ENCODE measurements at regions not wholly inside any gene's neighbourhood (a gene's known extent, or its start where the extent isn't known, plus 50 kb on each side); places are given as distances from the start of the nearest gene placed in this dataset.

- no peak for DNase-seq
- H3K27ac Mint-ChIP-seq = no peak overlapping the region
- no peaks in the 10 kb centered on the region for H3K36me3 Mint-ChIP-seq (ENCODE audit: low read depth)
- CTCF ChIA-PET = no interaction called here
- no peak overlapping the region for H3K4me3 Mint-ChIP-seq
- no peaks in the 10 kb centered on the region for H3K4me1 Mint-ChIP-seq
- peaks cover 5% of the 10 kb centered on the region for H3K9me3 Mint-ChIP-seq
- H3K27me3 Mint-ChIP-seq = no peaks in the 10 kb centered on the region
- POLR2A ChIA-PET = no interaction called here
These were observed 736.5 kb downstream of the VGLL3 start for GRCh38 chr3:86254480-86254879.

- ChIA-PET CTCF (no interaction called here), POLR2A (no interaction called here)
- no peak overlapping the region for H3K4me3 Mint-ChIP-seq
- no peak overlapping the region for H3K27ac Mint-ChIP-seq
- no peaks in the 10 kb centered on the region for H3K36me3 Mint-ChIP-seq (ENCODE audit: low read depth)
- no peaks in the 10 kb centered on the region for H3K4me1 Mint-ChIP-seq
- peaks cover 9% of the 10 kb centered on the region for H3K9me3 Mint-ChIP-seq
- no peaks in the 10 kb centered on the region for H3K27me3 Mint-ChIP-seq
- DNase-seq = no peak
These were observed 739.2 kb downstream of the VGLL3 start for GRCh38 chr3:86251781-86252180.

DNA sequence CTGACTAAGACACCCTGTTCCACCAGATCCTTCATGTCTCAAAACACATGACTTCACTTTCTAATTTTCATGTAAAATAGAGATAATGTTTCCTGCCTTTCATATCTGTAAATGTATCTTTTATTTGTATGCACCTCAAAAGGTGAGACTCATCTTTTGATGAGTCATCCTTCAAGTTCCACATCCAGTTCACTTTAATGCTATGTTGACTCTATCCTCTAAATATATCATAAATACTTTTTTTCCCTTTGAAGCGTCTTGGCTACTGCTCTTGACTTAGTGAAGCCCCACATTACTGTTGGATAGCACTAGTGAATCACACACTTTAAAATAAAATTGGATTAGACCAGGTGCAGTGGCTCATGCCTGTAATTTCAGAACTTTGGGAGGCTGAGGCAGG is 741.1 kb downstream of the VGLL3 start:
- no peaks in the 10 kb centered on the region for H3K27me3 Mint-ChIP-seq
- H3K4me3 Mint-ChIP-seq = no peak overlapping the region
- no peaks in the 10 kb centered on the region for H3K4me1 Mint-ChIP-seq
- ChIA-PET POLR2A (no interaction called here), CTCF (no interaction called here)
- H3K9me3 Mint-ChIP-seq = peaks cover 6% of the 10 kb centered on the region
- no peak for DNase-seq
- no peak overlapping the region for H3K27ac Mint-ChIP-seq
- H3K36me3 Mint-ChIP-seq (ENCODE audit: low read depth) = no peaks in the 10 kb centered on the region

- ChIA-PET CTCF (no interaction called here), POLR2A (no interaction called here)
- no peaks in the 10 kb centered on the region for H3K4me1 Mint-ChIP-seq
- H3K27me3 Mint-ChIP-seq = no peaks in the 10 kb centered on the region
- no peaks in the 10 kb centered on the region for H3K36me3 Mint-ChIP-seq (ENCODE audit: low read depth)
- H3K9me3 Mint-ChIP-seq = peaks cover 6% of the 10 kb centered on the region
- no peak for DNase-seq
- H3K27ac Mint-ChIP-seq = no peak overlapping the region
- no peak overlapping the region for H3K4me3 Mint-ChIP-seq
These were observed 745.6 kb downstream of the VGLL3 start for GRCh38 chr3:86245360-86245759.

DNA sequence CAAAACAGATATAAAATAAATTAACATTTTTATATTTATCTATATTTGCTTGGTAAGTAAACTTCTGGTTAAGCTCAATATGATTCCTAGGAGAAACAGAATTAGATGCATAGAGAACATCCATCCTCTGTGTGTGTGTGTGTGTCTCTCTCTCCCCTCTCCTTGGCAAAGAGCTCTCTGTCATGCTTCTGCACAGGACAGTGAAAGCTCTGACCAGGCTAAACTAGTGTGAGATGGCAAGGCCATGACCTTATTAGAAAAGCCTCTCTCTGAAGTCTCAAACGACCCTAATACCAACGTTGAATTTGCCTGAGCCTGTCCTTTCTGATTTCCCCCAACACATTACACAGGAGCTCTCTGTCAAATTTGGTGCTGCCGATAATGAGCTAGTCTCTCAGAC is 746.0 kb downstream of the VGLL3 start:
- ChIA-PET POLR2A (no interaction called here), CTCF (no interaction called here)
- Mint-ChIP-seq H3K4me1 (no peaks in the 10 kb centered on the region), H3K9me3 (peaks cover 6% of the 10 kb centered on the region), H3K36me3 (ENCODE audit: low read depth) (no peaks in the 10 kb centered on the region), H3K27ac (no peak overlapping the region), H3K4me3 (no peak overlapping the region), H3K27me3 (no peaks in the 10 kb centered on the region)
- DNase-seq = no peak

GRCh38 chr3:86239946-86240345 is 751.0 kb downstream of the VGLL3 start:
- H3K27me3 Mint-ChIP-seq = no peaks in the 10 kb centered on the region
- ChIA-PET POLR2A (no interaction called here), CTCF (no interaction called here)
- H3K9me3 Mint-ChIP-seq = peaks cover 2% of the 10 kb centered on the region
- H3K4me1 Mint-ChIP-seq = no peaks in the 10 kb centered on the region
- no peak overlapping the region for H3K27ac Mint-ChIP-seq
- H3K4me3 Mint-ChIP-seq = no peak overlapping the region
- DNase-seq = no peak
- H3K36me3 Mint-ChIP-seq (ENCODE audit: low read depth) = no peaks in the 10 kb centered on the region

GRCh38 chr3:86234506-86235254 is 756.3 kb downstream of the VGLL3 start:
- ChIA-PET POLR2A (no interaction called here), CTCF (no interaction called here)
- DNase-seq = no peak
- no peak overlapping the region for H3K27ac Mint-ChIP-seq
- H3K36me3 Mint-ChIP-seq (ENCODE audit: low read depth) = no peaks in the 10 kb centered on the region
- peaks cover 2% of the 10 kb centered on the region for H3K9me3 Mint-ChIP-seq
- H3K27me3 Mint-ChIP-seq = no peaks in the 10 kb centered on the region
- no peak overlapping the region for H3K4me3 Mint-ChIP-seq
- no peaks in the 10 kb centered on the region for H3K4me1 Mint-ChIP-seq

DNA sequence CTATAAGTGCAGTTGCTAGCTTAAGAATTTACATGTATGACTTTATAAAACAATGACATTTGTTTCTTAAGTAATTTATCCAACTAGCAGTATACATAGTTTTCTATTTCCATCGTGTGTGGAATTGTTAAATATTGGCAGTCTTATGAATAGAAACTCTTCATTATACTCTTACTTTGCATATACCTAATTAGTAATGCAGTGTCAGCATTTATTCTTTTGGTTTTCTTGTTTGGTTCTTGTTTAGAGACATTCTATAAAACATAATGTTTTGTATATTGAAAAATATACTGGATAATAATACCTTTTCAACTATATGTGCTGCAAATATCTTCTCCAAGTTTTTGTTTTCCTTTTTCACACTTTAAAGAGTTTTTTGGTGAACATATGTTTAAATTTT is 760.2 kb downstream of the VGLL3 start:
- Mint-ChIP-seq H3K4me3 (no peak overlapping the region), H3K36me3 (ENCODE audit: low read depth) (no peaks in the 10 kb centered on the region), H3K27ac (no peak overlapping the region), H3K9me3 (no peaks in the 10 kb centered on the region), H3K27me3 (no peaks in the 10 kb centered on the region), H3K4me1 (no peaks in the 10 kb centered on the region)
- ChIA-PET CTCF (no interaction called here), POLR2A (no interaction called here)
- DNase-seq = no peak

GRCh38 chr3:86229775-86230094 is 761.2 kb downstream of the VGLL3 start:
- Mint-ChIP-seq H3K27me3 (no peaks in the 10 kb centered on the region), H3K27ac (no peak overlapping the region), H3K4me1 (no peaks in the 10 kb centered on the region), H3K36me3 (ENCODE audit: low read depth) (no peaks in the 10 kb centered on the region), H3K4me3 (no peak overlapping the region), H3K9me3 (no peaks in the 10 kb centered on the region)
- DNase-seq = no peak
- ChIA-PET POLR2A (no interaction called here), CTCF (no interaction called here)

GRCh38 chr3:86229086-86229774 is 761.7 kb downstream of the VGLL3 start:
- no peaks in the 10 kb centered on the region for H3K4me1 Mint-ChIP-seq
- no peaks in the 10 kb centered on the region for H3K36me3 Mint-ChIP-seq (ENCODE audit: low read depth)
- H3K4me3 Mint-ChIP-seq = no peak overlapping the region
- H3K9me3 Mint-ChIP-seq = no peaks in the 10 kb centered on the region
- ChIA-PET CTCF (no interaction called here), POLR2A (no interaction called here)
- DNase-seq = no peak
- H3K27ac Mint-ChIP-seq = no peak overlapping the region
- H3K27me3 Mint-ChIP-seq = no peaks in the 10 kb centered on the region

GRCh38 chr3:86228101-86228500 is 762.8 kb downstream of the VGLL3 start:
- Mint-ChIP-seq H3K27ac (no peak overlapping the region), H3K9me3 (no peaks in the 10 kb centered on the region), H3K36me3 (ENCODE audit: low read depth) (no peaks in the 10 kb centered on the region), H3K4me3 (no peak overlapping the region), H3K4me1 (no peaks in the 10 kb centered on the region), H3K27me3 (no peaks in the 10 kb centered on the region)
- DNase-seq = no peak
- POLR2A ChIA-PET = no interaction called here
- CTCF ChIA-PET = no interaction called here

DNA sequence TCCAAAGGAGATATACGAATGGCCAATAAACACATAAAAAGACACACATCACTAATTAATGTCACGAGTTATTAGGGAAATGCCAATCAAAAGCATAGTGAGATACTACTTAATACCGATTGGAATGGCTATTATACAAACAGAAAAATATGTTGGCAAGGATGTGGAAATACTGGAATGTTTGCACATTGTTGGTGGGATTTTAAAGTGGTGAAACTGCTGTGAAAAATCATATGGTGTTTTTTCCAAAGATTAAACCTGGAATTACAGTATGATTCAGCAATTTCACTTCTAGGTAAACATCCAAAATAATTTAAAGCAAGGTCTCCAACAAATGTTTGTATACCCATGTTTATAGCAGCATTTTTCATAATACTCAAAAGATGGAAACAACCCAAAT is 765.5 kb downstream of the VGLL3 start:
- no peak for DNase-seq
- H3K4me1 Mint-ChIP-seq = no peaks in the 10 kb centered on the region
- ChIA-PET POLR2A (no interaction called here), CTCF (no interaction called here)
- H3K9me3 Mint-ChIP-seq = peaks cover 8% of the 10 kb centered on the region
- no peaks in the 10 kb centered on the region for H3K27me3 Mint-ChIP-seq
- H3K4me3 Mint-ChIP-seq = no peak overlapping the region
- no peaks in the 10 kb centered on the region for H3K36me3 Mint-ChIP-seq (ENCODE audit: low read depth)
- H3K27ac Mint-ChIP-seq = no peak overlapping the region

DNA sequence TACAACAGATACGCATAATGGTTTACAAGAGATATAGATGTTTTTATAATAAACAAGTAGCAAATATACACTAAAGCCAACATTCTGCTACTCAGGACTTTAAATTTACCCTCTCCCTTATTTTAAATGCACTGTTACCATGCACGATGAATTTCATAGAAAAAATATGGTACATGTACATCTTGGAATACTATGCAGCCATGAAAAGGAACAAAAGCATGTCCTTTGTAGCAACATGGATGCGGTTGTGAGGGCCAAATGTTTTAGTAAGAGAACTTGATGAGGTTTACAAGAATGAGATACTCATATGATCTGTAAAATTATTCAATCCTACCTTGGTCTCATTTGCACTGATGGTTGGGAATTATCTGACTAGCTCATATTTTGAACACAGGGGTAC is 769.3 kb downstream of the VGLL3 start:
- POLR2A ChIA-PET = no interaction called here
- peaks cover 8% of the 10 kb centered on the region for H3K9me3 Mint-ChIP-seq
- no peaks in the 10 kb centered on the region for H3K4me1 Mint-ChIP-seq
- CTCF ChIA-PET = no interaction called here
- no peaks in the 10 kb centered on the region for H3K27me3 Mint-ChIP-seq
- DNase-seq = no peak
- H3K36me3 Mint-ChIP-seq (ENCODE audit: low read depth) = no peaks in the 10 kb centered on the region
- H3K4me3 Mint-ChIP-seq = no peak overlapping the region
- H3K27ac Mint-ChIP-seq = no peak overlapping the region

DNA sequence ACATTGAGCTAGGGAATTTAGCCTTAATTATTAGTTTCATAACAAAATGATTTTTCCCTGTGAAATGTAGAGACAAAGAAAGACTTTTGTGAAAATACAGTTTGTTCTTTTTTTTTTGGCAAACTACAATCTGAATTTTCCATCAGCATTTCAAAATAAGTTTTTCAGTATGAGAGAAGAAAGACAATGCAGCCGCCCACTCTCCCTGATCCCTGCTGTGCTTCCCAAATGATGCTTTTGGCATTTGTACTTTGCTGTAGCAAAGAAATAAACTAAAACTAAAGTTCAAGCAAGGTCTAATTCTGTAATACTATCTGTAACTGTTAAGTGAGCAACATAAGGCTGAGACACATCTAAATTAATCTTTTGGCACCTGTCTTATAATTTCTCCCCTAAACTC is 782.2 kb downstream of the VGLL3 start:
- DNase-seq = no peak
- CTCF ChIA-PET = interaction anchor here (0.6 to 0.7 kb wide), 2 partner anchors 877 to 1295 kb away, joined by 3 read pairs; no protein-coding TSS in a partner anchor
- no peaks in the 10 kb centered on the region for H3K4me1 Mint-ChIP-seq
- H3K27ac Mint-ChIP-seq = no peak overlapping the region
- H3K36me3 Mint-ChIP-seq (ENCODE audit: low read depth) = no peaks in the 10 kb centered on the region
- H3K9me3 Mint-ChIP-seq = peaks cover 4% of the 10 kb centered on the region
- no peak overlapping the region for H3K4me3 Mint-ChIP-seq
- POLR2A ChIA-PET = no interaction called here
- no peaks in the 10 kb centered on the region for H3K27me3 Mint-ChIP-seq

Measured in activated CD4-positive, alpha-beta T cell treated with anti-CD3 and anti-CD28 coated beads, Interleukin-2, amount 10 ng/mL, durations not matched to agents 7 days and 5 days (primary cell).